HEK293 (cell line): ENCODE measurements at regions not wholly inside any gene's neighbourhood (a gene's known extent, or its start where the extent isn't known, plus 50 kb on each side); places are given as distances from the start of the nearest gene placed in this dataset.

ENCODE experiments used
- CTCF ChIA-PET: fragments of 350-600 bp; formaldehyde crosslinking; extraction: SDS; loops from one replicate; lab custom pipeline; 2021; ENCODE audit warnings: antibody characterized with exemption; lab: Yijun Ruan, JAX
- POLR2A ChIA-PET: fragments of 300-600 bp; formaldehyde crosslinking; extraction: SDS; loops from one replicate; lab custom pipeline; 2020; ENCODE audit warnings: antibody characterized with exemption, inconsistent platforms; lab: Yijun Ruan, JAX
- H3K27ac ChIP-seq: fragments of 200-500 bp; sonication (Bioruptor generic); 2 replicates; pipeline ENCODE4 v1.5.1; 2014; ENCODE audit warnings: low read depth, low read length, control low read depth, inconsistent platforms; ENCODE audit errors: extremely low read depth
- H3K36me3 ChIP-seq, 2 experiments: fragments of 200-500 bp in 1 of 2; sonication (Bioruptor generic) in 1 of 2; 1 replicate in 1 of 2; 2 replicates in 1 of 2; pipeline ENCODE4 v1.5.1; 2014 to 2017; ENCODE audit warnings: inconsistent platforms in 2 of 2, low read length in 2 of 2; ENCODE audit not compliant: control insufficient read depth in 2 of 2, insufficient read depth in 1 of 2
- H3K4me1 ChIP-seq: fragments of 200-500 bp; sonication (Bioruptor generic); 2 replicates; pipeline ENCODE4 v1.5.1; 2014; ENCODE audit warnings: mild to moderate bottlenecking, low read length, inconsistent platforms; ENCODE audit not compliant: control insufficient read depth, insufficient read depth
- H3K4me3 ChIP-seq: 2 replicates; pipeline ENCODE4 v1.5.1; 2011; ENCODE audit warnings: low read depth, mild to moderate bottlenecking, control low read depth, low read length, moderate library complexity
- H3K9me3 ChIP-seq: fragments of 200-500 bp; sonication (Bioruptor generic); 2 replicates; pipeline ENCODE4 v1.5.1; 2014; ENCODE audit warnings: low read depth, low read length, inconsistent platforms; ENCODE audit not compliant: control insufficient read depth, insufficient read depth
- PATZ1 ChIP-seq: fragments of 450-650 bp; formaldehyde crosslinking; IDR thresholded peaks from 2 replicates; pipeline ENCODE4 v1.5.1; 2016; ENCODE audit warnings: missing biosample characterization, missing genetic modification characterization
- PRDM10 ChIP-seq: fragments of 450-650 bp; formaldehyde crosslinking; IDR thresholded peaks from 2 replicates; pipeline ENCODE4 v1.5.1; 2016; ENCODE audit warnings: missing biosample characterization, missing genetic modification characterization
- SCRT1 ChIP-seq: fragments of 450-650 bp; formaldehyde crosslinking; IDR thresholded peaks from 2 replicates; pipeline ENCODE4 v1.5.1; 2016; ENCODE audit warnings: missing biosample characterization, missing genetic modification characterization, borderline replicate concordance
- SCRT2 ChIP-seq: fragments of 450-650 bp; formaldehyde crosslinking; IDR thresholded peaks from 2 replicates; pipeline ENCODE4 v1.5.1; 2016; ENCODE audit warnings: missing biosample characterization, missing genetic modification characterization
- ZBTB11 ChIP-seq: fragments of 450-650 bp; formaldehyde crosslinking; conservative IDR thresholded peaks from 2 replicates; pipeline ENCODE4 v1.5.1; 2016; ENCODE audit warnings: low read depth, missing biosample characterization, missing genetic modification characterization
- ZNF133 ChIP-seq: fragments of 450-650 bp; formaldehyde crosslinking; IDR thresholded peaks from 2 replicates; pipeline ENCODE4 v1.5.1; 2016; ENCODE audit warnings: missing biosample characterization, missing genetic modification characterization
- ZNF146 ChIP-seq: fragments of 450-650 bp; formaldehyde crosslinking; IDR thresholded peaks from 2 replicates; pipeline ENCODE4 v1.5.1; 2016; ENCODE audit warnings: missing biosample characterization, missing genetic modification characterization
- ZNF202 ChIP-seq: fragments of 450-650 bp; formaldehyde crosslinking; IDR thresholded peaks from 2 replicates; pipeline ENCODE4 v1.5.1; 2016; ENCODE audit warnings: missing biosample characterization, missing genetic modification characterization, borderline replicate concordance
- ZNF354C ChIP-seq: fragments of 450-650 bp; formaldehyde crosslinking; IDR thresholded peaks from 2 replicates; pipeline ENCODE4 v1.5.1; 2016; ENCODE audit warnings: missing biosample characterization, missing genetic modification characterization, low read depth, borderline replicate concordance
- ZNF677 ChIP-seq: fragments of 450-650 bp; IDR thresholded peaks from 2 replicates; pipeline ENCODE4 v1.5.0; 2018; ENCODE audit warnings: missing biosample characterization, mild to moderate bottlenecking, missing genetic modification characterization, moderate library complexity
- ZNF704 ChIP-seq: fragments of 450-650 bp; formaldehyde crosslinking; IDR thresholded peaks from 2 replicates; pipeline ENCODE4 v1.5.1; 2016; ENCODE audit warnings: missing biosample characterization, missing genetic modification characterization

GRCh38 chr19:30710721-30711120 lies 338.5 kb downstream of the ZNF536 start (continued):
- TF ChIP-seq ZNF202 (tag by site-specific recombination) (no peak), ZNF133 (tag by site-specific recombination) (no peak), PRDM10 (no peak), ZBTB11 (tag by site-specific recombination) (no peak)

- H3K4me3 ChIP-seq, result no peak overlapping the region
- H3K9me3 ChIP-seq, result no peaks in the 10 kb centered on the region
- ChIA-PET POLR2A (no interaction called here), CTCF (interaction anchor here (0.7 to 2.1 kb wide), 6 partner anchors 10 to 39 kb away, joined by 3 to 9 read pairs (median 3); no protein-coding TSS in a partner anchor)
- no peak overlapping the region for H3K27ac ChIP-seq
- 0 out of 2 replicates have a peak, but pooled peaks cover 3% of the 10 kb centered on the region for H3K4me1 ChIP-seq
- no peaks in the 10 kb centered on the region for H3K36me3 ChIP-seq
- peak; percentile 91 for TF ChIP-seq SCRT1 (tag by site-specific recombination)
- peak; percentile 91 for TF ChIP-seq SCRT2
- TF ChIP-seq ZNF677, result no peak
Measured at GRCh38 chr19:30708416-30709178, 336.4 kb downstream of the ZNF536 start.

- TF ChIP-seq ZNF146 (tag by site-specific recombination) (no peak), PATZ1 (no peak), ZNF704 (tag by site-specific recombination) (no peak), ZNF354C (no peak)
- Histone ChIP-seq H3K4me3 (no peak overlapping the region), H3K36me3 (no peaks in the 10 kb centered on the region; a peak in 1 of 3 replicates), H3K27ac (no peak overlapping the region), H3K9me3 (no peaks in the 10 kb centered on the region), H3K4me1 (no peaks in the 10 kb centered on the region)
- ChIA-PET POLR2A (interaction anchor here (0.7 kb wide), 1 partner anchor 17 kb away, joined by 4 read pairs; no protein-coding TSS in a partner anchor), CTCF (interaction anchor here (0.6 to 5.5 kb wide), 8 partner anchors 15 to 1653 kb away, joined by 3 to 29 read pairs (median 5); no protein-coding TSS in a partner anchor)
Measured at GRCh38 chr19:30704771-30705330, 332.7 kb downstream of the ZNF536 start.
